CD1c-positive myeloid dendritic cell (primary cell): ENCODE measurements at regions not wholly inside any gene's neighbourhood (a gene's known extent, or its start where the extent isn't known, plus 50 kb on each side); places are given as distances from the start of the nearest gene placed in this dataset.
A peak's percentile ranks its signal among the peaks of the same experiment; 100 is the strongest.
"Not testable (repeated sequence)": the region's sequence is repeated elsewhere in the genome, so short reads cannot be mapped to it uniquely, and the experiment has no call there.

Experiments
- DNase-seq: peaks from one replicate; pipeline ENCODE4 v3.0.0-alpha.2; 2016; ENCODE audit errors: extremely low spot score

- DNase-seq, result no peak
Observed at GRCh38 chr7:93048136-93048930, 69.4 kb downstream of the SAMD9 start.

- DNase-seq, result no peak
Observed at GRCh38 chr7:93047514-93048099, 70.2 kb downstream of the SAMD9 start.

GRCh38 chr7:93046641-93047040 is 71.1 kb downstream of the SAMD9 start:
- DNase-seq, result no peak

- DNase-seq, result peak; percentile 49
Observed at GRCh38 chr7:93044147-93044810, 73.5 kb downstream of the SAMD9 start.

GRCh38 chr7:93043385-93043985 is 74.3 kb downstream of the SAMD9 start:
- no peak for DNase-seq

GRCh38 chr7:93040355-93040754 is 77.4 kb downstream of the SAMD9 start:
- no peak for DNase-seq

- DNase-seq, result no peak
Observed at GRCh38 chr7:93039786-93040185, 78.0 kb downstream of the SAMD9 start.

GRCh38 chr7:93039282-93039681 is 78.5 kb downstream of the SAMD9 start:
- no peak for DNase-seq

- DNase-seq, result no peak
Observed at GRCh38 chr7:93036807-93037206, 81.0 kb downstream of the SAMD9 start.

GRCh38 chr7:93036149-93036640 is 81.6 kb downstream of the SAMD9 start:
- DNase-seq, result no peak

- no peak for DNase-seq
Observed at GRCh38 chr7:93031795-93032194, 86.0 kb downstream of the SAMD9 start.

GRCh38 chr7:93030605-93031225 is 87.1 kb downstream of the SAMD9 start:
- DNase-seq, result no peak

GRCh38 chr7:93029056-93029455 is 88.7 kb downstream of the SAMD9 start:
- DNase-seq, result no peak

GRCh38 chr7:93028610-93029009 is 89.2 kb downstream of the SAMD9 start:
- DNase-seq, result no peak

- DNase-seq, result no peak
Observed at GRCh38 chr7:93027044-93027443, 90.7 kb downstream of the SAMD9 start.

GRCh38 chr7:93026425-93026824 is 91.4 kb downstream of the SAMD9 start:
- no peak for DNase-seq

- DNase-seq, result no peak
Observed at GRCh38 chr7:93025389-93025788, 92.4 kb downstream of the SAMD9 start.

- not testable (repeated sequence) for DNase-seq
Observed at GRCh38 chr7:93022931-93023478, 94.8 kb downstream of the SAMD9 start.

- DNase-seq, result no peak
Observed at GRCh38 chr7:93021748-93022147, 96.0 kb downstream of the SAMD9 start.

GRCh38 chr7:93018716-93019115 is 99.1 kb downstream of the SAMD9 start:
- DNase-seq, result no peak

- DNase-seq, result no peak
Observed at GRCh38 chr7:93016681-93017381, 100.9 kb downstream of the SAMD9 start.
